Transverse colon (tissue), 4 donors: ENCODE measurements at regions not wholly inside any gene's neighbourhood (a gene's known extent, or its start where the extent isn't known, plus 50 kb on each side); places are given as distances from the start of the nearest gene placed in this dataset.

Source experiments
- DNase-seq: peaks from one replicate; pipeline ENCODE4 v3.0.0-alpha.2; 2019
- H3K27ac ChIP-seq, 4 donors: fragments of 200-600 bp; sonication (generic); 2 replicates each; pipeline ENCODE4 v1.5.1; 2016 to 2018; ENCODE audit warnings: inconsistent platforms in 4 of 4
- H3K27me3 ChIP-seq: fragments of 200-600 bp; sonication (generic); 2 replicates; pipeline ENCODE4 v1.5.1; 2017; ENCODE audit warnings: inconsistent platforms
- H3K36me3 ChIP-seq, 4 donors: fragments of 200-600 bp; sonication (generic); 2 replicates each; pipeline ENCODE4 v1.5.1; 2017 to 2019; ENCODE audit warnings: inconsistent platforms in 4 of 4
- H3K4me1 ChIP-seq, 4 donors: fragments of 200-600 bp; sonication (generic); 2 replicates each; pipeline ENCODE4 v1.5.1; 2017 to 2020; ENCODE audit warnings: inconsistent platforms in 4 of 4
- H3K4me3 ChIP-seq, 4 donors: fragments of 200-600 bp; sonication (generic); 1 replicate in 1 of 4; 2 replicates in 3 of 4; pipeline versions ENCODE4 v1.5.1 to v1.6.1; 2017 to 2019; ENCODE audit warnings: inconsistent platforms in 4 of 4
- H3K9me3 ChIP-seq, 2 donors: fragments of 200-600 bp; sonication (generic); 2 replicates each; pipeline ENCODE4 v1.5.1; 2017 to 2019; ENCODE audit warnings: inconsistent platforms in 2 of 2
- CTCF ChIP-seq, 5 experiments: fragments of 200-600 bp in 3 of 5; fragments of 450-650 bp in 2 of 5; sonication (generic) in 3 of 5; IDR thresholded peaks; 1 replicate in 2 of 5; 2 replicates in 3 of 5; pipeline ENCODE4 v1.5.1; 2016 to 2017; ENCODE audit warnings: antibody characterized with exemption in 5 of 5, inconsistent platforms in 3 of 5, mild to moderate bottlenecking in 2 of 5, moderate library complexity in 1 of 5
- EP300 ChIP-seq: sonication (generic); formaldehyde crosslinking; IDR thresholded peaks from one replicate; pipeline ENCODE4 v1.6.1; 2017; ENCODE audit warnings: antibody characterized with exemption, low read depth
- POLR2A ChIP-seq: fragments of 450-650 bp; IDR thresholded peaks from one replicate; pipeline ENCODE4 v1.6.1; 2016; ENCODE audit warnings: antibody characterized with exemption, mild to moderate bottlenecking, moderate library complexity
- POLR2AphosphoS5 ChIP-seq, 3 donors: sonication (generic); formaldehyde crosslinking; IDR thresholded peaks; one replicate each; pipeline ENCODE4 v1.6.1; 2016; ENCODE audit warnings: antibody characterized with exemption in 3 of 3
- WGBS, 2 donors: methylation state at CpG; one replicate each; pipeline ENCODE4 v1.1.5; 2018; ENCODE audit warnings: low coverage in 1 of 2; 5-methylcytosine and 5-hydroxymethylcytosine counted together
- in situ Hi-C, 4 donors: fragments of 200-750 bp; cut with MboI; loops; one replicate each; pipeline versions ENCODE4 v1.15.0 to v1.15.1; 2017; ENCODE audit warnings: low sequenced_read_pairs in 3 of 4, low pct_ligation_motif_present in 1 of 4, low pct_unique_long_range_greater_than_20kb in 1 of 4
- intact Hi-C: fragments of 100-400 bp; cut with DNase I; formaldehyde crosslinking; loops from one replicate; pipeline ENCODE4 v1.15.1; 2023; ENCODE audit warnings: low total_unique reads

GRCh38 chr2:57528499-57528898, 518.1 kb upstream of the VRK2 start:
- Histone ChIP-seq H3K4me3 (no peak overlapping the region), H3K9me3 (peaks cover 0 to 3% of the 10 kb centered on the region in 2 donors), H3K27ac (no peak overlapping the region), H3K4me1 (no peaks in the 10 kb centered on the region), H3K36me3 (no peaks in the 10 kb centered on the region), H3K27me3 (no peaks in the 10 kb centered on the region)
- intact Hi-C loops, result no loop called here
- no peak for DNase-seq
- in situ Hi-C loops, result no loop called here
- TF ChIP-seq POLR2AphosphoS5 (IDR thresholded peaks at IDR 0.05) (no peak), EP300 (no peak), CTCF (IDR thresholded peaks at IDR 0.05) (no peak), POLR2A (no peak)
- 76% methylated on average over 3 of the region's 3 CpGs; no CpG with 5 or more reads in 1 of the 2 donors for WGBS, 2 donors

- TF ChIP-seq POLR2AphosphoS5 (IDR thresholded peaks at IDR 0.05), result no peak
- TF ChIP-seq EP300, result no peak
- no peak for TF ChIP-seq CTCF (IDR thresholded peaks at IDR 0.05)
- TF ChIP-seq POLR2A, result no peak
- no peaks in the 10 kb centered on the region for H3K4me1 ChIP-seq
- no peak overlapping the region for H3K27ac ChIP-seq
- H3K36me3 ChIP-seq, result no peaks in the 10 kb centered on the region
- H3K4me3 ChIP-seq, result no peak overlapping the region
- no peak for DNase-seq
- no peaks in the 10 kb centered on the region for H3K9me3 ChIP-seq
- H3K27me3 ChIP-seq, result no peaks in the 10 kb centered on the region
- intact Hi-C loops (no loop called here), in situ Hi-C loops (no loop called here)
These were observed 512.2 kb upstream of the VRK2 start for GRCh38 chr2:57534358-57534757.

GRCh38 chr2:57536535-57537231, 509.9 kb upstream of the VRK2 start:
- Histone ChIP-seq H3K27me3 (no peaks in the 10 kb centered on the region), H3K27ac (no peak overlapping the region), H3K9me3 (no peaks in the 10 kb centered on the region), H3K36me3 (no peaks in the 10 kb centered on the region), H3K4me1 (no peaks in the 10 kb centered on the region), H3K4me3 (no peak overlapping the region)
- in situ Hi-C loops (no loop called here), intact Hi-C loops (no loop called here)
- no peak for DNase-seq
- TF ChIP-seq POLR2AphosphoS5 (IDR thresholded peaks at IDR 0.05), result no peak
- no peak for TF ChIP-seq POLR2A
- TF ChIP-seq EP300, result no peak
- TF ChIP-seq CTCF (IDR thresholded peaks at IDR 0.05), result no peak
- WGBS, 2 donors, result 0% methylated on average over 1 of the region's 1 CpG; no CpG with 5 or more reads in 1 of the 2 donors

- H3K36me3 ChIP-seq, result no peaks in the 10 kb centered on the region
- H3K4me1 ChIP-seq, result no peaks in the 10 kb centered on the region
- H3K4me3 ChIP-seq, result no peak overlapping the region
- in situ Hi-C loops, result no loop called here
- no peaks in the 10 kb centered on the region for H3K9me3 ChIP-seq
- 65 to 77% methylated on average over 3 of the region's 3 CpGs for WGBS, 2 donors
- no peak overlapping the region for H3K27ac ChIP-seq
- intact Hi-C loops, result no loop called here
- no peak for DNase-seq
- TF ChIP-seq EP300 (no peak), POLR2AphosphoS5 (IDR thresholded peaks at IDR 0.05) (no peak), POLR2A (no peak), CTCF (IDR thresholded peaks at IDR 0.05) (no peak)
- H3K27me3 ChIP-seq, result no peaks in the 10 kb centered on the region
These were observed 506.8 kb upstream of the VRK2 start for GRCh38 chr2:57539761-57540160.
